ENCODE measurements at regions not wholly inside any gene's neighbourhood (a gene's known extent, or its start where the extent isn't known, plus 50 kb on each side); places are given as distances from the start of the nearest gene placed in this dataset.

DNA sequence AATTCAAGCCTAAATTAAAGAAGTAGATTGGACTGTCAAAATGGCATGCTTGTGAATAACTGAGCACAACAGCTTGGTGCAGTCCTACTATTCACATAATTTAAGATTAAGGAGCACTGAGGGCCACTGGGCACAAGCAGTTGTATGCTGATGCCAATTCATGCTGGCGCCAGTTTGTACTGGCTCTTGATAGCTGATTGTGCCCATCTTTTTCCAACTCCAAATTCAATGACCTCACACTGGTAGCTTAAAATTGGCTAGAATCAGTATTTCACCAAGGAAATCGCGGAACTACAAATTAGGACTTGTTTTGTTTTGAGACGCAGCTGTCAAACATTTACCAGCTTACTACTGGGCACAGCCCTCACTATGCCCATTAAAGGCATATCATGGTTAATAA is 969.2 kb downstream of the JRKL start:
- TF ChIP-seq, protein P1, sequence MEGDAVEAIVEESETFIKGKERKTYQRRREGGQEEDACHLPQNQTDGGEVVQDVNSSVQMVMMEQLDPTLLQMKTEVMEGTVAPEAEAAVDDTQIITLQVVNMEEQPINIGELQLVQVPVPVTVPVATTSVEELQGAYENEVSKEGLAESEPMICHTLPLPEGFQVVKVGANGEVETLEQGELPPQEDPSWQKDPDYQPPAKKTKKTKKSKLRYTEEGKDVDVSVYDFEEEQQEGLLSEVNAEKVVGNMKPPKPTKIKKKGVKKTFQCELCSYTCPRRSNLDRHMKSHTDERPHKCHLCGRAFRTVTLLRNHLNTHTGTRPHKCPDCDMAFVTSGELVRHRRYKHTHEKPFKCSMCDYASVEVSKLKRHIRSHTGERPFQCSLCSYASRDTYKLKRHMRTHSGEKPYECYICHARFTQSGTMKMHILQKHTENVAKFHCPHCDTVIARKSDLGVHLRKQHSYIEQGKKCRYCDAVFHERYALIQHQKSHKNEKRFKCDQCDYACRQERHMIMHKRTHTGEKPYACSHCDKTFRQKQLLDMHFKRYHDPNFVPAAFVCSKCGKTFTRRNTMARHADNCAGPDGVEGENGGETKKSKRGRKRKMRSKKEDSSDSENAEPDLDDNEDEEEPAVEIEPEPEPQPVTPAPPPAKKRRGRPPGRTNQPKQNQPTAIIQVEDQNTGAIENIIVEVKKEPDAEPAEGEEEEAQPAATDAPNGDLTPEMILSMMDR (IDR thresholded peaks at IDR 0.05) = no peak
- TF ChIP-seq POLR2A (IDR thresholded peaks at IDR 0.05; ENCODE audit: low read length) = no peak
- no peak for TF ChIP-seq RAD21 (conservative IDR thresholded peaks at IDR 0.05 in 1 of 2, IDR thresholded peaks at IDR 0.05 in 1 of 2)

Measured in A549 (cell line).